Heart left ventricle (tissue), 16 donors: ENCODE measurements at regions not wholly inside any gene's neighbourhood (a gene's known extent, or its start where the extent isn't known, plus 50 kb on each side); places are given as distances from the start of the nearest gene placed in this dataset.

Source experiments
- ATAC-seq, 4 donors: fragments of 200-7000 bp; cut with Tn5 transposase; one replicate each; pipeline ENCODE4 v1.9.1; 2020 to 2022; ENCODE audit warnings: moderate library complexity in 4 of 4, mild to moderate bottlenecking in 3 of 4, moderate number of reproducible peaks in 1 of 4
- DNase-seq, 5 donors: peaks; one replicate each; pipeline ENCODE4 v3.0.0-alpha.2; 2020
- H3K27ac ChIP-seq, 12 donors: fragments of 200-600 bp; sonication (generic) in 4 of 12; one replicate each; pipeline versions ENCODE4 v1.5.0 to v1.8.0; 2016 to 2022; ENCODE audit warnings: mild to moderate bottlenecking in 2 of 12
- H3K27me3 ChIP-seq, 9 donors: fragments of 200-600 bp; sonication (generic) in 2 of 9; one replicate each; pipeline versions ENCODE4 v1.5.1 to v1.8.0; 2016 to 2022; ENCODE audit warnings: mild to moderate bottlenecking in 3 of 9
- H3K36me3 ChIP-seq, 9 donors: fragments of 200-600 bp; sonication (generic) in 2 of 9; one replicate each; pipeline versions ENCODE4 v1.5.0 to v1.8.0; 2018 to 2022; ENCODE audit warnings: mild to moderate bottlenecking in 2 of 9
- H3K4me1 ChIP-seq, 12 donors: fragments of 200-600 bp; sonication (generic) in 4 of 12; one replicate each; pipeline versions ENCODE4 v1.5.0 to v1.8.0; 2016 to 2022; ENCODE audit warnings: mild to moderate bottlenecking in 3 of 12
- H3K4me3 ChIP-seq, 12 donors: fragments of 200-600 bp; sonication (generic) in 4 of 12; one replicate each; pipeline versions ENCODE4 v1.5.0 to v1.8.0; 2017 to 2022; ENCODE audit warnings: mild to moderate bottlenecking in 9 of 12, moderate library complexity in 4 of 12
- H3K9me3 ChIP-seq, 12 donors: fragments of 200-600 bp; sonication (generic) in 4 of 12; one replicate each; pipeline versions ENCODE4 v1.5.0 to v1.8.0; 2016 to 2022; ENCODE audit warnings: mild to moderate bottlenecking in 1 of 12
- CTCF ChIP-seq, 12 donors: fragments of 200-600 bp; sonication (generic) in 4 of 12; IDR thresholded peaks; one replicate each; pipeline versions ENCODE4 v1.5.0 to v1.8.0; 2018 to 2022; ENCODE audit warnings: antibody characterized with exemption in 12 of 12, mild to moderate bottlenecking in 5 of 12
- POLR2A ChIP-seq, 2 donors: fragments of 450-650 bp; IDR thresholded peaks; one replicate each; pipeline ENCODE4 v1.6.1; 2017; ENCODE audit warnings: antibody characterized with exemption in 2 of 2, mild to moderate bottlenecking in 2 of 2, moderate library complexity in 2 of 2
- WGBS, 4 donors: extraction: QIAGEN DNeasy Blood & Tissue Kit in 2 of 4; methylation state at CpG; one replicate each; pipeline versions ENCODE4 v1.1.5 to v1.1.7; 2013 to 2018; 5-methylcytosine and 5-hydroxymethylcytosine counted together
- intact Hi-C, 10 donors: fragments of 100-400 bp; cut with DNase I; formaldehyde crosslinking; loops; one replicate each; pipeline versions ENCODE4 v1.11.1 to v1.14.2; 2022
- donor health status: ischemic (EF 13 %, LVEDD 7.1; RV severe dilation, severe dysfunction).
- donor health status: healthy with polysubstance abuse.
- donor health status: DM: no; HTN: yes; CAD: no.
- donor health status: DM: no; HTN: no; CAD: no.
- donor health status: ischemic (EF 25% LVEDD 6.9; RV normal size, moderate dysfunction).
- donor health status: ischemic (EF 25% LVEDD 5.7; RV mildly dilated, moderate dysfunction).
- donor health status: healthy.
- donor health status: DM: yes; HTN: yes; CAD: no.
- donor health status: ischemic (EF 35%, LVEDD 5.7; RV mildly dilated, moderate dysfunction).
- donor health status: nonischemic (EF 11% LVEDD 7.7; RV severe dilation, severe dysfunction).
- donor health status: DM: yes; HTN: yes; CAD: no.
- donor health status: PGD.
- donor health status: ischemic (EF 29% LVEDD 5.4; RV normal size, mild dysfunction).
- donor health status: nonischemic (EF 23%, LVEDD 6.1; RV moderate dilation, normal function).

- no peaks in the 10 kb centered on the region for H3K9me3 ChIP-seq
- no peaks in the 10 kb centered on the region for H3K27me3 ChIP-seq
- intact Hi-C loops, result no loop called here
- no peak overlapping the region for H3K27ac ChIP-seq
- 70 to 80% (median 73%) methylated on average over 4 of the region's 4 CpGs for WGBS, 4 donors
- H3K4me3 ChIP-seq, result no peak overlapping the region
- DNase-seq, result no peak
- H3K4me1 ChIP-seq, result peaks cover 0 to 6% (median 0%) of the 10 kb centered on the region in 12 donors
- no peaks in the 10 kb centered on the region for H3K36me3 ChIP-seq
- TF ChIP-seq POLR2A (IDR thresholded peaks at IDR 0.05) (no peak), CTCF (IDR thresholded peaks at IDR 0.05) (no peak)
- ATAC-seq, result peak in 2 of 4 donors; percentile 50 to 52
These were observed 143.4 kb upstream of the CDKN3 start for GRCh38 chr14:54253195-54253947.

GRCh38 chr14:54256156-54256555 is 140.7 kb upstream of the CDKN3 start:
- 69 to 87% (median 80%) methylated on average over 9 of the region's 9 CpGs for WGBS, 4 donors

GRCh38 chr14:54257424-54257823 is 139.4 kb upstream of the CDKN3 start:
- Histone ChIP-seq H3K4me1 (no peaks in the 10 kb centered on the region), H3K27ac (no peak overlapping the region), H3K27me3 (no peaks in the 10 kb centered on the region), H3K4me3 (no peak overlapping the region), H3K36me3 (no peaks in the 10 kb centered on the region), H3K9me3 (no peaks in the 10 kb centered on the region)
- ATAC-seq (no peak), DNase-seq (no peak)
- WGBS, 4 donors, result 48 to 59% (median 54%) methylated on average over 3 of the region's 3 CpGs
- intact Hi-C loops, result no loop called here
- TF ChIP-seq POLR2A (IDR thresholded peaks at IDR 0.05) (no peak), CTCF (IDR thresholded peaks at IDR 0.05) (no peak)

More at GRCh38 chr14:54256156-54256555, 140.7 kb upstream of the CDKN3 start:
- ATAC-seq (no peak), DNase-seq (no peak)
- Histone ChIP-seq H3K4me1 (peaks cover 0 to 6% (median 0%) of the 10 kb centered on the region in 12 donors), H3K27ac (no peak overlapping the region), H3K4me3 (no peak overlapping the region), H3K27me3 (no peaks in the 10 kb centered on the region), H3K36me3 (no peaks in the 10 kb centered on the region), H3K9me3 (no peaks in the 10 kb centered on the region)
- TF ChIP-seq POLR2A (IDR thresholded peaks at IDR 0.05), result no peak
- intact Hi-C loops, result no loop called here

- no peak overlapping the region for H3K4me3 ChIP-seq
- no peaks in the 10 kb centered on the region for H3K4me1 ChIP-seq
- no peak for TF ChIP-seq POLR2A (IDR thresholded peaks at IDR 0.05)
- TF ChIP-seq CTCF (IDR thresholded peaks at IDR 0.05), result no peak
- ATAC-seq (no peak), DNase-seq (no peak)
- intact Hi-C loops, result no loop called here
- WGBS, 4 donors, result 74 to 88% (median 83%) methylated on average over 1 of the region's 1 CpG
- no peaks in the 10 kb centered on the region for H3K36me3 ChIP-seq
- no peaks in the 10 kb centered on the region for H3K27me3 ChIP-seq
- no peak overlapping the region for H3K27ac ChIP-seq
- H3K9me3 ChIP-seq, result no peaks in the 10 kb centered on the region
These were observed 138.4 kb upstream of the CDKN3 start for GRCh38 chr14:54258382-54258781.

GRCh38 chr14:54259821-54260220 is 137.0 kb upstream of the CDKN3 start:
- WGBS, 4 donors, result 62 to 91% (median 78%) methylated on average over 5 of the region's 5 CpGs
- H3K36me3 ChIP-seq, result no peaks in the 10 kb centered on the region
- intact Hi-C loops, result no loop called here

More at GRCh38 chr14:54259821-54260220, 137.0 kb upstream of the CDKN3 start:
- TF ChIP-seq CTCF (IDR thresholded peaks at IDR 0.05), result no peak
- TF ChIP-seq POLR2A (IDR thresholded peaks at IDR 0.05), result no peak
- Histone ChIP-seq H3K4me3 (no peak overlapping the region), H3K9me3 (no peaks in the 10 kb centered on the region), H3K27ac (no peak overlapping the region), H3K4me1 (no peaks in the 10 kb centered on the region), H3K27me3 (no peaks in the 10 kb centered on the region)
- DNase-seq (no peak), ATAC-seq (no peak)
